GM18909 (cell line): ENCODE measurements at regions not wholly inside any gene's neighbourhood (a gene's known extent, or its start where the extent isn't known, plus 50 kb on each side); places are given as distances from the start of the nearest gene placed in this dataset.
"Not testable (repeated sequence)": the region's sequence is repeated elsewhere in the genome, so short reads cannot be mapped to it uniquely, and the experiment has no call there.

ENCODE experiments used
- ATAC-seq: cut with Tn5 transposase; IDR thresholded peaks from one replicate; pipeline ENCODE4 v1.9.1; 2021; ENCODE audit warnings: mild to moderate bottlenecking; ENCODE audit not compliant: unreplicated experiment, poor library complexity

DNA sequence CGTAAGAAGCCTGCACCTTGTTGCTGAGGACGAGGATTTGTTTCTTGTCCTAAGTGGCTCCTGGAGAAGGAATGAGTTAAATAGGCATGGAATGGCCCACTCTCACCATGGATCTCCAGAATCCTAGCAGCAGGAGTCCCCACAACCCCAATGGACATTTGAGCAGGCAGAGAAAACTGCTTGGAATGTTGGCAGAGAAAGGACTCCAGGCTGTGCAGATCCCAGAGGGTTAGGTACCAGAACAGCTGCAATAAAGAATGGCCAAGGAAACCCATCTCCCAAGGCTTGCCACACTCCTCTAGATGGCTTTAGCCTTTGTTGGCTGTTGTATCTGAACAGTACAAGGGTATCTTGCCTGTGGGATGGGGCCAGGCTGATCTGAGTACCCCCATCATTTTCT, 1415.7 kb upstream of the ADGRB3 start:
- ATAC-seq: no peak

DNA sequence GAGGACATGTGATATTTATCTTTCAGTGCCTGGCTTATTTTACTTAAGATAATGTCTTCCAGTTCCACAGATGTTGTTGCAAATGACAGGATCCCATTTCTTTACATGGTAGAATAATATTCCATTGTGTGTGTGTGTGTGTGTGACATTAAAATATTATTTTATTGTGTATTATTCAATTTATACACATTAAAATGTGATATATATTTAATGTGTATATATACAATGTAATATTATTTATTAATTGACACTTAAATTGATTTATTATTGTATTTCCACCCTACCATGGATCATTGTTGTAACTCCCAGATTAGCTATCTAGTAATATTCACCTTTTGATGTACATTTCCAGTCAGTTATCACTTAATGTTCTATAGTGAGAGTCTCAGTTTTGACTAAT, 1422.5 kb upstream of the ADGRB3 start:
- no peak for ATAC-seq

DNA sequence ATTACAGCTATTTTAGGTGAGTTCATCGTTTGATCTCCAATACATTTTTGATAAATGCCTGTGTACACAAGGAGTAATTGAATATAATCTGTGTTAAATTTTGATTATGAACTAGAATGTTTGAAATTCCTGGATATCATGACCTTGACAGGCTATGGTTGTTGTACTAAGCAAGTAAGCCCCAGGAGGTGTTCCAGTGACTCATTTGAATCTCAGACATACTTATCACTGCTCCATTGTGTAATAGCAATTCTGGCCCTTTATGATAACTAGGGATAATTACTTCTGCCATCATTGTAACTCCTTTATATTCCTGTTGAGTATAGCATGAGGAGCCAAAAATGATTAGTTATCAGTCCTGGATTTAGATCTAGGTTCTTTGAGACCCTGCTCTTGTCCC, 1424.6 kb upstream of the ADGRB3 start:
- ATAC-seq: no peak

DNA sequence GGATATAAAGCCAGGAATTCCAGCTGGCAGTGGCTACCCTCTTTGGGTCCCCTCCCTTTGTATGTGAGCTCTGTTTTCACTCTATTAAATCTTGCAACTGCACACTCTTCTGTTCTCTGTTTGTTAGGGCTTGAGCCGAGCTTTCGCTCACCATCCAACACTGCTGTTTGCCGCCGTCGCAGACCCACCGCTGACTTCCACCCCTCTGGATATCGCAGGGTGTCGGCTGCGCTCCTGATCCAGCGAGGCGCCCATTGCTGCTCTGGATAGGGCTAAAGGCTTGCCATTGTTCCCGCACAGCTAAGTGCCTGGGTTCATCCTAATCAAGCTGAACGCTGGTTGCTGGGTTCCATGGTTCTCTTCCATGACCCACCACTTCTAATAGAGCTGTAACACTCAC, 1433.5 kb upstream of the ADGRB3 start:
- ATAC-seq: no peak

DNA sequence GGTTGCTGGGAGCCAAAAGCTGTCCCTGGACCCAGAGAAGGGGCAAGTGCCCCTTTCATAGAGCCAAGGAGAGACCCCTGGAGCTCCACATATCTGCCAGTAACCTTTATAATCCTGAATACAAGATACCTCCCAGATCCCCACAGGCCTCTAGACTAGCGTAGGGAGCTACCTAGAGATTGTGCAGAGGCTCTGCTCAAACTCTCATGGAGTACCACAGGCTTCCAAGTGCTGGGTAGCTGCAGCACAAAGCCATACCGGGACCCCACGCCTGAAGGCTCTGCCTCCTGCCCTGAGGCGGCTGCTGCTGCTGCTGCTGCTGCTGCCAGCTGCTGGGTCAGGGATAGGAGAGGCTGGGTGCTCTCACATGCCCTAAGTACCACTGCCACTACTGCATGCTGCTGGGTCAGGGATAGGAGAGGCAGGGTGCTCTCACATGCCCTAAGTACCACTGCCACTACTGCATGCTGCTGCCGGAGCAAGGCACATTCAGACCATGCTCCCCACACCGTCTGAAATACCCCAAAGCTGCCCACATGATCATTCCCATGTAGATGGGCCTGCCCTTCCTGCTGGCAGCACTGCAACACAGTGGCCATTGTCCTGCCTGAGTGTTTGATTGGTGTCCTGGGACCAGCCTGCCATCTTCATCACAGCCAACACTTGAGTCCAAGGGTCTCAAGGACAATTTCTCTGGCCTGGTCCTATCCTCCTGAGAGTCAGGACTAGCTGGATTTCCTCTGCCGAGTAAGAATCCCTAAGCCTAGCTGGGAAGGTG, 1434.3 kb upstream of the ADGRB3 start:
- no peak for ATAC-seq

DNA sequence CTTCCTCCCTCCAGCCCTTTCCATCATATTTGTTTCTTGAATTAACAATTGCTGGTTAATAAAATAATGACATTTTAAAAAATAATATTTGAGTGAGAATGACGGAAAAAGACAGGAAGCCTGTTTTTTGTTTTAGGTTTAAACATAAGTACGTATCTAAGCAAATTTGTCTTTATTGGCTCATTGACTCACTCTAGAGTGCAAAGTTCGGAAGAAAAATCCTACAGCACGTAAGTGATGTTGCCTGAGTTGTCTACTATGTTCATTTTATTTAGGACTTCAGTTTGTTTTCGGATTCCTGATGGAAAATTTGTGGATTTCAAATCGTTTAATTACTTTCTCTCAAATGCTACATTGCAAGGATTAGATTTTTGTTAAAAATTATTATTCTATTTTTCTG, 1435.7 kb upstream of the ADGRB3 start:
- ATAC-seq: no peak

DNA sequence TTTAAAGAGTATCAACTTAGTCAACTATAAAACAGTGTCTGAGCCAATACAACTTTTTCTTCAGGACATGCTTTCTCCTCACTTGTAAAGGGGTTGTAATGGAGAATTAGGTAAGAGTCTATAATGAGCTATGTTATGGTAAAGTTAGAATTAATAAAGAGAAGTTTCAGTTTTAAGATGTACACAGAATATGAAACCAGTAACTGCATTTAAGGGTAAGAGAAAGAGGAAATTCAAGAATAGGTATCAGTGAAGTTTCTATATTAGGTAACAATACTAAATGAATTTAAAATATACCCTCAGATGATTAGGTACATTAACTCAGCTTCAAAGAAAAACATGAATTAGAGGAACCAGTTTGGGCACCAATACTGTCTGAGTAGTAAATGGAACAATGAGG, 1444.3 kb upstream of the ADGRB3 start:
- no peak for ATAC-seq

DNA sequence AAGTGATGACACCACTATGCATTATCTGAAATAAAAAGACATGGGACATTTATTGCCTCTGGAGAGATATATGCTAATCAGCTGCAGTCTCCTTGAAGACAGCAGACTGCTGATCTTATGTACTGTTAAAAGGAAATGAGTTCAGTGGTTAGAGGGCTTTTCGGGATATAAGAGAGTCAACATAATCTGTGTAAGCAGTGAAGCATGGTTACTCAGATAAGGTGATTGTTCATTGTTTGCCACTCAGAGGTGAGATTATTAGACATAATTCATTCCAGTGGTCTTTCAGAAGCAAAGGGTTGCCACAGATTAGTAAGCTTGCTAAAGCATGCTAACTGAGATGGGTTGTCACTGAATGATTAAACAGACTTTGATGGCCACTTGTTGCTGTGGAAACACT, 1450.7 kb upstream of the ADGRB3 start:
- no peak for ATAC-seq

DNA sequence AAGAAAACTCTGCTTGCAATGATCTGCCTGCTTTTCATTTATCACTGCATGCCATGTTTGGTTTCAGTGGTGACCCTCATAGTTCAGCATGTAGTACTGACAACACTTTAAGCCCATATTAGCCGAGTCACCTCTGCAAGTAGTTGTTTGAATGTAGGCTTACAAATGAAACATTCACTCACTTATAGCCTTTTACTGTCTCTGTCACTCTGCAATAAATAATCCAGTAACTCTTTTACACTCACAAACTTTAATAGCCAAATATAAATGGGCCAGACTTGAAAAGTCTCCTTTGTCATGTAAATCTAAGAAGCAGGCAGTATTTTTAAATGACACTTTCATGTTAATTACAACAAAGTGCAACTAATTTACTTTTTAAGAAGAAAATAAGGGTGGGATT, 1460.0 kb upstream of the ADGRB3 start:
- no peak for ATAC-seq

DNA sequence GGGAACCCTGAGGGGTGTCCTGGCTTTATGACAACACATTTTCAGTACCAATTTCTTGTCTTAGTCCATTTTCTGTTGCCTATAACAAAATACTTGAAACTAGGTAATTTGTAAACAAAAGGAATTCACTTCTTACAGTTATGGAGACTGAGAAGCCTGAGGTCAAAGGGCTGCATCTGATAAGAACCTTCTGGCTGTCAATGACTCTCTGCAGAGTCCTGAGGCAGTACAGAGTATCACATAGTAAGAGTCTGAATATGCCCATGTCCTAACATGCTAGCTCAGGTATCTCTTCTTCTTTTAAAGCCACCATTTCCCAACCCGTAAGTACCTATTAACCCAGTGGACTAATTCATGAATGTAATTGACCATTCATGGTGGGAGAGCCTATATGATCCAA, 1458.6 kb upstream of the EYS start:
- ATAC-seq: no peak

DNA sequence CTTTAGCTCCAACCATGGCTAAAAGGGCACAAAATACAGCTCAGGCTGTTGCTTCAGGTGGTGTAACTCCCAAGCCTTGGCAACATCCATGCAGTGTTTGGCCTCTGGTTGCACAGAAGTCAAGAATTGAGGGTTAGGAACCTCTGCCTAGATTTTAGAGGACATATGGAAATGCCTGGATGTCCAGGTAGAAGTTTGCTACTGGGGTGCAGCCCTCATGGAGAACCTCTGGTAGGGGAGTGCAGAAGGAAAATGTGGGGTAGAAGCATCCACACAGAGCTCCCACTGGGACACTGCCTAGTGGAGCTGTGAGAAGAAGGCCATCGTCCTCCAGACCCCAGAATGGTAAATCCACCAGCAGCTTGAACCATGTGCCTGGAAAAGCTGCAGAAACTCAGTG, 1453.8 kb upstream of the EYS start:
- ATAC-seq: no peak

DNA sequence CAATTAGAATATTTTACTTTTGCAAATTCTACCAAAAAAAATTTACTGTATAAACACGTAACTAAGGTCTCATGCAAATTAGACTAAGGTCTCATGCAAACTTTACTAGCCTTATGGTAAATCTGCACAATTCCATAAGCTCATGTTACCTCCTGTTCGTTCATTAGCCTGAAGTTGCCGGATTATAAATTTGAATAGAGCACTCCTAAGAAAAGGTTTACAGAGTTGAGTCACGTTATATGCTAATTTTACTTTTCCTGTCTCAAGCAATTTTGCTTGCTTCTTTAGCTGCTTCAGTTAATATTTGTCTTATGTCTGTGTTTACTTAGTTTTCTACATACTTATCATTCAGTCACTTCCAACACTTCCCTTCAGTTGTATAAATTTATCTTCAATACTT, 1434.0 kb upstream of the EYS start:
- ATAC-seq: no peak

DNA sequence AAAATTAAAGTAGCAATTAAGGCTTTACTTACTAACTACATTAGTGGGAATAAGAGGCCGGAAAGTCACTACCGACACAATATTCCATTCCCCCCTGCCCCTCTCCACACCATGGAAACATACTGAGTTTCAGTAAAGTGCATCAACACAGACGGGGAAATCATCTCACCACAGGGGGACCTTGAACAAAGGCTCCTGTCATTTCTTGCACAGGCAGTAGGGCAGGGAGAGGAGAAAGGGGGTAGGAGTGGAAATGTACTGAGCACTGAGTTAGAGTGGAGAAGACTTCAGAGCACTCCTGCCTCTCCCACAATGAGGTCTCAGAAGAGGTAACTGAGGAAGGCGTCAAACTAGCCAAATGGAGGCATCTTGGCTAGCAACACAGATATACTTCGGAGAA, 1426.9 kb upstream of the EYS start:
- ATAC-seq: no peak

DNA sequence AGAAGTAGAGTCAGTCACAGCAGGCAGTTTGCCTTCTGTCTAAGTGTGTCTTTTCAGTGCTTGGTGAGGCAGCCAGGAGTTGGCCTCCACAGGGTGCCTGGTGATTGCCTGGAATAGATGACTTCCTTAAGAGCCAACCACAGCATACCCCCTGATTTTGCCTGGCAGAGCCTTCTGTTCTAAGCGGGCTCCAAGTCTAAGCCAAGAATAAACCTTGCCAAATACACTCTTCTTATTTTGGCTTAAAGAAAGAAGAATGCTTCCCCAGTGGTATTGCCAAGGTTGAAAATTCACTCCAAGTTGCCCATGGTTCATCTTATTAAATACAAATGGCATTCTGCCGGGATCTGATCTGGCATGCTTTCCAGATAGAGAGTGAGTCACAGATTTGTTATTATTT, 1424.8 kb upstream of the EYS start:
- no peak for ATAC-seq

DNA sequence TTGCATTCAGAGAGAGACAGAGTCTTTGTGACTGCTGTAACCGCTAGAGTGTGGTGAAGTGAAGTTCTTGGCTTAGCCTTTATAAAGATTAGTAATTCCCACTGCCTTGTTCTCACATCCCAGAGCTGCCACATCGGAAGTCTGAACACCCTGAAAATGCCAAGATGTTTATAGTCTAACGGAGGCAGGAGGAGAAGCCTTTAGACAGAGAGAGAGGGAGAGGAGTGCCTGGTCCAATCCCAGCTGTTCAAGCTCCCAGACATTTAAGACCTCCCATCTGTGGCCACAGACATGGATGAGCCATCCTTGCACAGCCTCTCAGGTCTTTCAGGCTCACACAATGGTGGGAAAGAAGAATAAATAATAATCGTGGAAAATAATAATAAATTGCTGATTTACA, 1422.8 kb upstream of the EYS start:
- no peak for ATAC-seq

DNA sequence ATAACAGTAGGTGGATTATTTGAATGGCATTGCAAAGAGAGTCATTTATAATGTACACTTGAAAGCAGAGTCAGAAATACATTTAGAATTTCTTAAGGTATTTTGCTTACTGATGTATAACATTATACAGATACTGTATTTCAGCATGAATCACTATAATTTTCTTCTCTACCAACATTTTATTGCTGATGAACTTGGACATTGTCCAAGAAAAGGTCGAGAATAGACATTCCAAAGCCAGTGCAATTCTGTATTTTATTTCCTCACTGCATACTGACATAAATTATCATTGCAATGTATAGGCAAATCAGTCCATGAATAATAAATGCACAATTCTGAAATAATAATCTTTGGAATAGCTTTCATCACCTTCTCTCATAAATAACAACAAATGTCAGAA, 1420.0 kb upstream of the EYS start:
- ATAC-seq: no peak

DNA sequence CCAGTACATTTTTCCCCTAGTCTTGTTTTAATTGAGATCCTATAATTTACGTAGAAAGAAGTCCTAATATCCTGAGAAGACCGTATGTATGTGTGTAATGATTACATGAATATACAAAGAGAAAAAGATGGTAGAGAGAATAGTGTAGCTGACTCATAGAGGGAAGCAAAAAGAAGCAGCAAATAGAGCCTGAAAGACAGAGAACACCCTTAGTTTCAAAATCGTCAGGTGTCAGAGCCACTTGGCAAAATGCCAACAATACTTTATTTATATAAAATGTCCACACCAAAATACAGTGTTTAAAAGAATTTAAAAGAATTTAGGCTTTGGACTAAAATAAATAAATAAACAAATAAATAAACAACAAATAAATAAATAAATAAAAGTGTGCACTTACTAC, 1414.1 kb upstream of the EYS start:
- no peak for ATAC-seq

DNA sequence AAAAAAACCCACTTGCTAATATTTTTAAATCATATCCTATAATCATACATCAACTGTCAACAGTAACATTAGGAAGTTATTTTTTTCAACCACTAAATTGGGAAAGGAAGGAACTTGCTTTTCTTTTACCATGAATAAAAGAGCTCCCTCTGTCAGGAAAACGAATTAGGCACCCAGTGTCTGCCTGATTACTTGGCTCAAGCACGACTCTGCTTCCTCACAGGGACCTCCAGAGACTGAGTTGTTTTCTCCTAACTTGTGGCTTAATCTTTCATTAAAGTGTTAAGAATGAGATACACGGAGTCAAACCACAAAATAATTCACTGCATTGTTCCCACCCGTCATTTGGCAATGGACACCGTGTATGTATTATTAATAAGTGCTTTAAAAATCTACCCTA, 1405.1 kb upstream of the EYS start:
- no peak for ATAC-seq

DNA sequence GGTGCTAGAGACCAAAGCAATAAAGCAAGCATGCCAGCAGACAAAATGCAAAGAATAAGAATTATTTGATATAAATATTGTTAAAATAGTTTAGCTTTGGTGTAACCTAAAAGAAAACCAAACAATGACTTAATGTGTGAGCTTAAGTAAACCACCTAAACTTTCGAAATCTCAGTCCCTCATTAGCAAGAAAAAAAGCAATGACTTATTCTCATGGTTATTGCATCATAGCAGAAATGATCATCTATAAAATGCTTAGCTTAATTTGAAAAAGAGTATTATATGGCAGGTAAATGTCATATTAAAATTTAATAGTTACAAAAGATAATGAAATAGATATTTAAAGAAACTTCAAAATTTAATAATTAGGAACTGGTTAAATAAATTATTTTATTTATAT, 1395.7 kb upstream of the EYS start:
- ATAC-seq: no peak

DNA sequence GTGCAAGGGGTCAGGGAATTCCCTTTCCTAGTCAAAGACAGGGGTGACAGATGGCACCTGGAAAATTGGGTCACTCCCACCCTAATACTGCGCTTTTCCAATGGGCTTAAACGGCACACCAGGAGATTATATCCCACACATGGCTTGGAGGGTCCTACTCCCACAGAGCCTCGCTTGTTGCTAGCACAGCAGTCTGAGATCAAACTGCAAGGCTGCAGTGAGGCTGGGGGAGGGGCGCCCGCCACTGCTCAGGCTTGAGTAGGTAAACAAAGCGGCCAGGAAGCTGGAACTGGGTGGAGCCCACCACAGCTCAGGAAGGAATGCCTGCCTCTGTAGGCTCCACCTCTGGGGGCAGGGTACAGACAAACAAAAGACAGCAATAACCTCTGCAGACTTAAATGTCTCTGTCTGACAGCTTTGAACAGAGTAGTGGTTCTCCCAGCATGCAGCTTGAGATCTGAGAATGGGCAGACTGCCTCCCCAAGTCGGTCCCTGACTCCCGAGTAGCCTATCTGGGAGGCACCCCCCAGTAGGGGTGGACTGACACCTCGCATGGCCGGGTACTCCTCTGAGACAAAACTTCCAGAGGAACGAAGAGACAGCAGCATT, 1388.7 kb upstream of the EYS start:
- not testable (repeated sequence) for ATAC-seq

DNA sequence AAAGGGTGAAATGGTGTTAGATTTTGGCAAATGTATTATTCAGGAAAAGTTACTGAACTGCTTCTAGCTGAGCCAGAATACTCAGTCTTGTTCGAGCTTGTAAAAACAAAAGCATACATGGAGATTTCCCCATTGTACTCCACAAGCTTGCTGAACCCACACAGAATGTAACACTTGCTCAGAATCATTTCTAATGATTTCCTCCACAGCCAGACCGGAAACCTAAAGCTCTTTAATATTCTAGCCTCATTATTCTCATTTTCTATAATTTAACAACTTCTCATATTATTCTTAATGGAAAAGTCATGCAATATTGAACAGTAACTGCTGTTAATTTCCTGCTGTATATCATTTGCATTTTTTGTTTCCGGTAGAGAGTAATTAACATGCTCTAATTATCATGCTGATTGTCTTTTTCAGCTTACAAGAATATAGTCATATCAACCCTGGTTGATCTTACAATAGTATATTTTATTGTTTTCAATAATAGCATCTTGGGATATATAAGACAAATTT, 1387.5 kb upstream of the EYS start:
- ATAC-seq: no peak

DNA sequence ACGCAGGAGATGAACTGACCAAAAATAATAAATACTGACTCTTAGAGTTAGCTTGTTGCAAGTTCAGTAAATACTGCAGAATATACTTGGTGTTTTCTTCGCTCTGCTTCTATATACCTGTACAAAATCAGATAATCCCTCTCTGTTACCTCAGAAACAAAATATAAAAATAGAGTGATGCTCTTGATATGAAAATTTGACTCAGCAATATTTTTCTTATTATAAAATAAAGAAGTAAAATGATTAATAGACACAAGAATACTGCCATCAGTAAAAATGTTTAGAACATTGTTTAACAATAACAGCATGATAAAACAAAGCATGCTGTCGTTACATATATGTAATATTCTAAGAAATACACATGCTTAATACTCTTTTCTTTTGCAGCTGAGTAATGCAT, 1366.9 kb upstream of the EYS start:
- ATAC-seq: no peak
